NCI-H2107 treated with DMSO at 0.1 percent for 48 hours (cell line): ENCODE measurements at regions not wholly inside any gene's neighbourhood (a gene's known extent, or its start where the extent isn't known, plus 50 kb on each side); places are given as distances from the start of the nearest gene placed in this dataset.
"Not testable (repeated sequence)": the region's sequence is repeated elsewhere in the genome, so short reads cannot be mapped to it uniquely, and the experiment has no call there.

ENCODE experiments used
- DNase-seq: peaks from one replicate; lab custom pipeline; 2025; ENCODE audit not compliant: unreplicated experiment; lab: John Stamatoyannopoulos, UW

GRCh38 chr12:25861226-25861625, 97.3 kb upstream of the RASSF8 start:
- DNase-seq = no peak

- no peak for DNase-seq
Measured at GRCh38 chr12:25864306-25865276, 93.9 kb upstream of the RASSF8 start.

DNA sequence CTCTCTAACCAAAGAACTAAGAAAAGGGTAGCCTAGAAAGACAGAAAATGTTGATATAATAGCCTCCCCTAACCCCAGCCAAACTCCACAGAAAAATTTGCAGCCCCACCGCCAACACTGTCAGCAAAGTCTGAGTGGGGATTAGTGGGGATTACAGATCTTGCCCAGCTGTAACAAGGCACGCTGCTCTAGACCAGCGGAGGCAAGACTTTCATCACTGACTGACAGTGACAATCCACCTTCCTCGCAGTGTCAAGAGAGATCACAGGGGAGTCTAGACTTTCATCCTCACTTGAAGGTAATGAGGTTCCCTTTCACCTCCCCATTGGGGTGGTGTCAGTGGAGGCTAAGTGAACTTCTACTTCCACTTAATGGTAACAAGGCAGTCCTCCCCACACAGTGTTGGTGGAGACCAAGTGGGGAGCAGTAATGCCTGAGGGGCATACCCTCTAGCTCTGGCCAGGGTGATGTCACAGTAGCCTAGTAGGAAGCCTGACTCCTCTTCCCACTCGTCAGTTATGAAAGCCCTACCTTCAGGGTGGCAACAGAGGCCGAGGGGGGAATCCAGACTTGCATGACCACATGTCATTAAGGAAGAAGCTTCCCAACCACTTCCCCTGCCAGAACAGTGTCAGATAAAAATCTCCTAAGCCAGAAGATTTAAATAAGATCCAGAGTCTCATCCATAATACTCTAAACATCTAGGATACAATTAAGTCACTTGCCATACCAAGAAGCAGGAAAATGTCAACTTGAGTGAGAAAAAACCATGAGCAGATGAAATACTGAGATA, 91.7 kb upstream of the RASSF8 start:
- no peak for DNase-seq

GRCh38 chr12:25868193-25868592, 90.3 kb upstream of the RASSF8 start:
- DNase-seq = no peak

DNA sequence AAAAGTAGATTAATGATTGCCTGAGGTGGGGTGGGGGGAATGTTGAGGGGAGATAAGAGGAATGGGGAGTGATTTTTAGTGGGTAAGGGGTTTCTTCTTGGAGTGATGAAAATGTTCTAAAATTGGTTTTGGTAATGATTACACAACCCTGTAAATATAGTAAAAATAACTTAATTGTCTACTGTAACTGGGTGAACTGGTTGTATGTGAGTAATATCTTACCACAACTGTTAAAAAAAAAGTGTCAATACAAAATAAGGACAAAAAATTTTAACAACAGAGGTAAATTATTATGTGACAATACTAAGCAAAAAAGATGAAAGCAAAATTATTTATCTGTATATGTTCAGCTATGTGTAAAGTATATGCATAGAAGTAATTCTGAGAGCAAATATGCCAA, 86.3 kb upstream of the RASSF8 start:
- DNase-seq = no peak

DNA sequence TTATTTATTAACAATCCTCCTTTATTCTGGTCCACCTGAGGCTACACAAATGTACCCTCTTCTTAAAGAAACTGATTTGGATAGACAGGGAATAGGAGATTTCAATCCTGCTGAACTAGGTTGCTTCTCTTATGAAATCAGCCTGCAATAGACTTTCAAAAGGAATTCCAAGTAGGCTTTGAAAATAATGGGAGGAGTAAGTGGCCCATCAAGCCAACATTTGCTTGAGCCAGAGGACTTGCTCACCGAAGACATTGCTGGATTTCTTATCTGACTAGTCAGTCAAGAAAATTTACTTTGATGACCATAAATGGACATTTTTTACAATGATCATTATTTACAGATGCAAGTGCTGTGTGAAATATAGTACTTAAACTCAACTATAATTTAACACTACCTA, 82.8 kb upstream of the RASSF8 start:
- no peak for DNase-seq

- DNase-seq = no peak
Measured at GRCh38 chr12:25876383-25877045, 82.0 kb upstream of the RASSF8 start.

DNA sequence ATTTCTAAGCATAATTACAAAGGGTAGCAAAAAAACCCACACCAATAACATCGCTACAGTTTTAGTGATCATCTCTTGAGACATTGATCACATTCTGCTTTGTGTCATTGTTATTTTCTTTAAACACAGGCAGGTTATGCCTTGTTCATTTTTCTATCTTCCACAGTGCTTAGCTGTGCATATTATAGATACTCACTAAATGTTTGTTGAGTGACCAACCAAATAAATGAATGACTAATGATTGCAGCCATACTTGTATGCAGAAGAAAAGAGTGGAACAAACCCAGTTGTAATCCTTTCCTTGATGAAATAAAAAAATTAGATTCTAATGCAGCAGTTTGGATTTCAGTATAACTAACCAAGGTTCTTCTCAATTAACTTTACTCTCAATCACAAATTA, 81.0 kb upstream of the RASSF8 start:
- no peak for DNase-seq

DNA sequence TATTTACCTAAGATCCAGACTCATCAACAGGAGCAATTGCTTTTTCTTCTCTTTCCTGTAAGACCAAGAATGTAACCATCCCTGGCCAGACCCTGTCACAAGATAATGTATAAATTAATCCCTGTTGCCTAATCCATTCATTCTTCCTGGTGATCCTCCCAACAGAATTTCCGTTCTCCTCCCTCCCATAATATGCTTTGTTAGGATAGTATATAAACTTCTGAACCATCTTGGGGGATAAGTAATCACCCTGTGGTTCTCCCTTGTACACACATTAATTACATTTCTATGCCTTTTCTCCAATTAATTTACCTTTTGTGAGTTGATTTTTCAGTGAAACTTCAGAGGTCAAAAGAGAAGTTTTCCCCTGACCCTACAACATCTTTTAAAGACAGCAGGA, 76.2 kb upstream of the RASSF8 start:
- no peak for DNase-seq

- DNase-seq = no peak
Measured at GRCh38 chr12:25883026-25883916, 75.2 kb upstream of the RASSF8 start.

GRCh38 chr12:25884024-25884919, 74.2 kb upstream of the RASSF8 start:
- DNase-seq = no peak

DNA sequence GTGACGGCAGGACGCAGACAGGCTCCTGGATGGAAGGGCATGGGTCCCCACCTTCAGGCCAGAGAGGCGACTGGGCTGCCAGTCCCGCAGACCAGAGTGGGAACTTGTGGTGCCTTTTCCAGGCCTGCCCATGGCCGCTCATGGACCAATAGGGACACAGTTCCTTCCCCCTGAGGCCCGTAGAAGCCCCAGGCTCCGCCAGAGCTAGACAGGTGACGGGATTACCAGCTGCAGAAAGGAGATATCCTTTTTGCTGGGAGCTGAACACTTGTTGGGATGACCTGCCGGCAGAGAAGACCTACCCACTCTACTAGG, 73.6 kb upstream of the RASSF8 start:
- DNase-seq = no peak

DNA sequence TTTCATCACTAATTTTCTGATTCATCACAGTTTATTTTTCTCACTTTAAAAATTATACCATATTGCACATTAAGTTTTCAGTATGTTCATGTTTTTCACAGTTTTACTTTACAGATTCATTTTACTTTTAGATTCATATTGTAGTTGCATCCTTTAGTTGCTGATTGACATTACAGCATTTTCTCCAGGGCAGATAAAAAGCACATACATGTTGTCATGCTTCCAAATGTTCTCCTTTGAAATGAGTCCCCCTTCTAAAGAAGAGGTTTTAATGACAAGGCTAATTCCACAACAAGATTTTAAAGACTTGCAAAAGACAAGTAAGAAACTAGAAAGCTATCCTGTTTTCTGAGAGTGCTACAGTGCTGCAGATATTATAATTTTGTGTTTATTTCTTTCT, 72.1 kb upstream of the RASSF8 start:
- DNase-seq = no peak

DNA sequence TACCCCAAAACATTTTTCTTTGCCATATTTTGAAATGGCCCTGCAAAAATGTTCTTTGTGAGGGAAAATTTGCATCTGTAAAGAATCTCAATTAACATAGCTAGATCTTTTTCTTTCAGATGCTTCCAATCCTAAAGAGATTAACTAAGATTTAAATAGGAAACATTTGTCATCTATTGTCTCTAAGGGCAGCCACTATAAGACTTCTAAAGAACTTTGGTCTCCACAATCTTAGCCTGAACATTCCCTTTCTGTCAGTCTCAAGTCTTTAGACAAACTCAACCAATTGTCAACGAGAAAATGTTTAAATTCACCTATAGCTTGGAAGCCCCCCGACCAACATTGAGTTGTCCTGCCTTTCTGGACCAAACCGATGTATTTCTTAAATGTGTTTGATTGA, 71.1 kb upstream of the RASSF8 start:
- no peak for DNase-seq

DNA sequence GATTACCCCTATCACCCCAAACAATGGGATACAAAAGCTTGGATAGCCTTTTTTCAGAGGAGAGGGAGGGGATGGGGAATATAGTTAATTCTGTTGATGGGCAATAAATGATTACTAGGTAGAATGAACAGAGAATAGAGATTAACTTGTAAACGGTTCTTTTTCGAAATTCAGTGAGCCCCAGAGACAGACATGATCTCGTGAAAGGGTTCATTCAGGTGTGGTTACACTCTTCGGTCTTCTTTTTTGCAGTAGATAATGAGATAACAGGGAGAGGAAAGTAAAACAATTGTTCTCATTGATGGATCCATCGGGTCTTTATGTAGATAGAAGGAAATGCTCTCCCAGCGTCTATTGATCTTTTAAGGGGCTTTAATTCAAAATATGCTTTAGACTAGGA, 69.3 kb upstream of the RASSF8 start:
- DNase-seq = no peak

- DNase-seq = not testable (repeated sequence)
Measured at GRCh38 chr12:25891095-25891494, 67.4 kb upstream of the RASSF8 start.

DNA sequence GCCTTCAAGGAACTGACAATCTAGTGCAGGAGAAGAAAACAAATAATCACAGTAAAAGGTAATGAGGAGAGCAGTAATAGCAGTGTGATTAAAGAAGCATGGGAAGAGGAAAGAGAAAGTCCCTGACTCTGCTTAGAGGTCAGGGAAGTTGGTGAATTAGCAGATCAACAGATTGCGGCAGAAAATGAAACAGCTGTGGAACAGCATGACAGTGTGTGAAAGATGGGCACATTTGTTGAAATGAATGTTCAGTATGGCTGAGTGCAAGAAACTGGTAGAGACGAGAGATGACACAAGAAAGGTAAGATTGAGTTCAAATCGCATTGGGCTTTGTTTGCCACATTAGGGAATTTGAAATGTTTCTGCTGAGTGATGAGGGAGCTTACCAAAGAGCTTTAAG, 63.7 kb upstream of the RASSF8 start:
- no peak for DNase-seq

GRCh38 chr12:25896981-25897380, 61.5 kb upstream of the RASSF8 start:
- DNase-seq = no peak

- DNase-seq = no peak
Measured at GRCh38 chr12:25903603-25904245, 54.8 kb upstream of the RASSF8 start.
